Activated CD4-positive, alpha-beta T cell treated with anti-CD3 and anti-CD28 coated beads for 36 hours (primary cell): ENCODE measurements at regions not wholly inside any gene's neighbourhood (a gene's known extent, or its start where the extent isn't known, plus 50 kb on each side); places are given as distances from the start of the nearest gene placed in this dataset.

Source experiments
- ATAC-seq: fragments of 200-7000 bp; cut with Tn5 transposase; one replicate; pipeline ENCODE4 v1.10.0; 2021; ENCODE audit warnings: mild to moderate bottlenecking, moderate library complexity
- CTCF ChIA-PET: fragments of 350-600 bp; sonication (Branson Sonifier 250); formaldehyde crosslinking; loops from one replicate; lab custom pipeline; 2021; ENCODE audit warnings: antibody characterized with exemption; lab: Charles Lee
- POLR2A ChIA-PET: fragments of 350-600 bp; sonication (Branson Sonifier 250); formaldehyde crosslinking; loops from one replicate; lab custom pipeline; 2021; ENCODE audit warnings: antibody characterized with exemption, inconsistent platforms; lab: Charles Lee
- DNase-seq: peaks from one replicate; pipeline ENCODE4 v3.0.0-alpha.2; 2020
- H3K27ac Mint-ChIP-seq: one replicate; pipeline ENCODE4 v1.8.0; 2021; ENCODE audit warnings: mixed read lengths
- H3K27me3 Mint-ChIP-seq: one replicate; pipeline ENCODE4 v1.8.0; 2021; ENCODE audit warnings: mixed read lengths
- H3K36me3 Mint-ChIP-seq: one replicate; pipeline ENCODE4 v1.8.0; 2021; ENCODE audit warnings: low read depth, mixed read lengths
- H3K4me1 Mint-ChIP-seq: one replicate; pipeline ENCODE4 v1.8.0; 2021; ENCODE audit warnings: mixed read lengths
- H3K4me3 Mint-ChIP-seq: one replicate; pipeline ENCODE4 v1.8.0; 2021; ENCODE audit warnings: mild to moderate bottlenecking, moderate library complexity, mixed read lengths
- H3K9me3 Mint-ChIP-seq: one replicate; pipeline ENCODE4 v1.8.0; 2021; ENCODE audit warnings: low read depth, mixed read lengths
- intact Hi-C, 2 experiments: fragments of 100-400 bp; cut with DNase I in 1 of 2; cut with micrococcal nuclease in 1 of 2; formaldehyde crosslinking; loops; one replicate each; pipeline versions ENCODE4 v1.14.2 to v1.15.1; 2022 to 2024; cut with DNase I, micrococcal nuclease

DNA sequence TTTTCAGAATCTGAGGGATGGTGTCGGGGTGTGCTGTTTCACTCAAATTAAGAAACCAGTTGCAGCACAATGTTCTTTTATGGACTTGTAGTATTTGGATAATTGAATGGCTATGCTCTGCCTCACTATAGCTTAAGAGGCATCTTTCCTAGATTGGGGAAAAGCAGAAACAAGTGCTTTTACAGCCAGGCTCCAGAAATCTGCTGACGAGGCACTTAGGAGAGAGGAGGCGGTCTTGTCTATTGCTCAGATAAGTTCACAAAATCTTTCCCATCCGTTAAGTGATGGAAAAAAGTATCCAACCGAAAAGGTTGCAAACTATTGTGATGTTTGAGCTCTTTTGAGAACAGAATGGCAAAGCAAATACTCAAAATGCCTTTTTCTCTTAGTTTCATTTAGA, 336.1 kb upstream of the RARB start:
- Mint-ChIP-seq H3K9me3 (no peaks in the 10 kb centered on the region), H3K4me3 (no peak overlapping the region), H3K27ac (no peak overlapping the region), H3K4me1 (no peaks in the 10 kb centered on the region), H3K36me3 (no peaks in the 10 kb centered on the region), H3K27me3 (no peaks in the 10 kb centered on the region)
- ATAC-seq (no peak), DNase-seq (no peak)
- intact Hi-C loops: no loop called here
- POLR2A ChIA-PET: no interaction called here
- CTCF ChIA-PET: no interaction called here

DNA sequence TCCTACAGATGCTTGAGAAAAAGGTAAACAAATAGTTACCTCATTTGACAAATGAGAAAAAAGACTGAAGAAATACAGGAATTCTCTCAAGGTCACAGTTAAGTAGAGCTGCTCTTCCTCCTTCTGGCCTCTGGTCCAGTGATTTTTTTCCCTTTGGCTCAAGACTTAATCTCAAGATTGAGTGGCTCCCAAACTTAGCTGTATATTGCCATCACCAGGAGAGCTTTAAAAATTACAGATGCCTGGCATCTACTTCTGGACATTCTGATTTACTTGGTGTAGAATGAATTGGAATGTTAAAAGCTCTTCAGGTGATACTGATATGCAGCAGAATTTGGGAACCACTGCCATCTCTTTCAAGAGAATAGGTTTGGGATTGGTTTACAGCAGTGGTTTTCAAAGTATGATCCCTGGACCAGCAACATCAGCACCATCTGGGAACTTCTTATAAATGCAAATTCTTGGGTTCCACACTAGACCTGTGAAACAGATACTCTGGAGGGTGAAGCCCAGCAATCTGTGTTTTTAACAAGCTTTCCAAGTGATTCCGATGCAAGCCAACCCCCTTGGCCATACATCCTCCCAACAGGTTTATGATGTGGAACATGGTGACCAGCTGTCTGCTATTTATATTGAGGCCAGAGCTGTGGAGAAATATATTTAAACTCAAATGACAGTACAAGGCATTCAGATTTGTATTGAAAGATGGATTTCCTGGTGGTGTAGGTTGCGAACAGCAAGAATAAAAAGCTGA, 333.0 kb upstream of the RARB start:
- Mint-ChIP-seq H3K4me3 (no peak overlapping the region), H3K9me3 (no peaks in the 10 kb centered on the region), H3K27me3 (no peaks in the 10 kb centered on the region), H3K36me3 (no peaks in the 10 kb centered on the region), H3K4me1 (no peaks in the 10 kb centered on the region), H3K27ac (no peak overlapping the region)
- DNase-seq (no peak), ATAC-seq (no peak)
- intact Hi-C loops: no loop called here
- ChIA-PET CTCF (interaction anchor here (0.5 kb wide), 1 partner anchor 18 kb away, joined by 3 read pairs; no protein-coding TSS in a partner anchor), POLR2A (interaction anchor here (0.6 kb wide), 1 partner anchor 44 kb away, joined by 4 read pairs; no protein-coding TSS in a partner anchor)

GRCh38 chr3:25096536-25096935, 331.5 kb upstream of the RARB start:
- H3K36me3 Mint-ChIP-seq: no peaks in the 10 kb centered on the region
- H3K27me3 Mint-ChIP-seq: no peaks in the 10 kb centered on the region
- ATAC-seq (no peak), DNase-seq (no peak)
- no peak overlapping the region for H3K27ac Mint-ChIP-seq
- intact Hi-C loops: no loop called here
- ChIA-PET CTCF (no interaction called here), POLR2A (no interaction called here)
- H3K4me1 Mint-ChIP-seq: no peaks in the 10 kb centered on the region
- no peak overlapping the region for H3K4me3 Mint-ChIP-seq
- H3K9me3 Mint-ChIP-seq: no peaks in the 10 kb centered on the region

DNA sequence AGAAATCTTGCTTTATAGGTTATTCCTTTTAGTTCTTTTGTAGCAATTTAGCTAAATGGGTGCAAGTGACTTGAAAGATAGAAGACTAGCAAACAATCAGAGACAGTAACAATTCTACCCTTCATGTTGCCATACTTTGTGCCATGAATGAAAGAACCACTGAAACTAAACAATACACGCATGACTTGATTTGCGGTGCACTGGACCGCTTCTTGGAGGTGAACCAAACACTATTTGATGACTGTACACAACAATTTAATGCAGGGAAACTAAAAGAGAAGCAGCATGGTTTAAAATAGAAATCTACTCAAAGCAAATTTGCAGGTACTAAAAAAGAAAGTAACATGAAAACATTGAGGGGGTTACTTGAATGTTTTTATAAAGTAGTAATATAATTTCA, 331.0 kb upstream of the RARB start:
- ChIA-PET CTCF (no interaction called here), POLR2A (no interaction called here)
- Mint-ChIP-seq H3K4me1 (no peaks in the 10 kb centered on the region), H3K36me3 (no peaks in the 10 kb centered on the region), H3K9me3 (no peaks in the 10 kb centered on the region), H3K27me3 (no peaks in the 10 kb centered on the region), H3K27ac (no peak overlapping the region), H3K4me3 (no peak overlapping the region)
- DNase-seq (no peak), ATAC-seq (no peak)
- intact Hi-C loops: no loop called here

DNA sequence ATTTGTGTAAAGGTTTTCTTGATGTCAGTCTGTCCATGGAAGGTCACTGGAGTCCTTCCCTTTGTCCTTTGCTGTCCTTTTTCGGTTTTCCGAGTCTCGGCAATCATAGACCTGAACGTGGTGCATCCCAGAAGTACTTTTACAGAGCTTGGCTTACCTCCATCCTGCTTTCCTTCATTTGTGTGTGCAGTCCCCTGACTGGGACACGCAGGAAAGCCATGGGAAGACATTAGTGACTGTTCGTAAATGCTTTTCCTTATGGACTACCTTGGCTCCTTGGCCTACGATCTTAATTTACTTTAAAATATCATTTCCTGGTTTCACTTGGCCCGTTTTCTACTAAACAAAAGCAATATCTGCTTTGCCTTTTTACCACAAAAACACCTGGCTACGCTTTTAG, 328.4 kb upstream of the RARB start:
- no peak overlapping the region for H3K4me3 Mint-ChIP-seq
- H3K9me3 Mint-ChIP-seq: no peaks in the 10 kb centered on the region
- ATAC-seq: no peak
- no peak for DNase-seq
- no peaks in the 10 kb centered on the region for H3K27me3 Mint-ChIP-seq
- intact Hi-C loops: no loop called here
- ChIA-PET POLR2A (no interaction called here), CTCF (no interaction called here)
- H3K4me1 Mint-ChIP-seq: no peaks in the 10 kb centered on the region
- no peaks in the 10 kb centered on the region for H3K36me3 Mint-ChIP-seq
- H3K27ac Mint-ChIP-seq: no peak overlapping the region

- H3K4me3 Mint-ChIP-seq: no peak overlapping the region
- CTCF ChIA-PET: no interaction called here
- H3K9me3 Mint-ChIP-seq: no peaks in the 10 kb centered on the region
- DNase-seq: no peak
- no peaks in the 10 kb centered on the region for H3K27me3 Mint-ChIP-seq
- no peaks in the 10 kb centered on the region for H3K36me3 Mint-ChIP-seq
- no peak overlapping the region for H3K27ac Mint-ChIP-seq
- POLR2A ChIA-PET: no interaction called here
- H3K4me1 Mint-ChIP-seq: no peaks in the 10 kb centered on the region
- intact Hi-C loops: no loop called here
- no peak for ATAC-seq
Observed at GRCh38 chr3:25103391-25103790, 324.7 kb upstream of the RARB start.

DNA sequence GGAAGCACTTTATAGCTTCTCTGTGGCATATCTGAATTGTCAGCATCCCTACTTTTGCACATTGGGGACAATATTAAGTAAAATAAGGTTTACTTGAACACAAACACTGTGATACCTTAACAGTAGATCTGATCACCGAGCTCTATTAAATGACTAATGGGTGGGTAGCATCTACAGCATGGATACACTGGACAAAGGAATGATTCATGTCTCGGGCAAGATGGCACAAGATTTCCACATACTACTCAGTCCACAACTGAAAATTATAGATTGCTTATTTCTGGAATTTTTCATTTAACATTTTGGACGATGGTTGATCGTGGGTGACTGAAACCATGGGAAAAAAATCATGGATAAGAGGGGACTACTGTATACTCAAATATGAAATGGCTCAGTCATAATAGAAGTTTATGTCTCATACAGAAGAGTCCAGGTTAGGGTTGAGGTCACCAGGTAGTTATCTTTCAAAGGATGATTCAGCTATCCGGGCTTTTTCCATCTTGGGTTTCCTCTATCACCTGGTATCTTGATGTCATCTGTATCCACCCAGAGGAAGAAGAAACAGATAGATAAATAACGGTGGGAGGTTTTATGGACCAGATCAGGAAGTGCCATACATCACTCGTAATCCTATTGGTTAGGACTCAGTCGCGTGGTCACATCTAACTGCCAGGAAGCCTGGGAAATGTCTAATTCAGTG, 320.0 kb upstream of the RARB start:
- Mint-ChIP-seq H3K36me3 (no peaks in the 10 kb centered on the region), H3K27me3 (no peaks in the 10 kb centered on the region), H3K4me3 (no peak overlapping the region), H3K9me3 (no peaks in the 10 kb centered on the region), H3K27ac (no peak overlapping the region), H3K4me1 (no peaks in the 10 kb centered on the region)
- intact Hi-C loops: no loop called here
- ChIA-PET CTCF (no interaction called here), POLR2A (no interaction called here)
- no peak for DNase-seq
- no peak for ATAC-seq

DNA sequence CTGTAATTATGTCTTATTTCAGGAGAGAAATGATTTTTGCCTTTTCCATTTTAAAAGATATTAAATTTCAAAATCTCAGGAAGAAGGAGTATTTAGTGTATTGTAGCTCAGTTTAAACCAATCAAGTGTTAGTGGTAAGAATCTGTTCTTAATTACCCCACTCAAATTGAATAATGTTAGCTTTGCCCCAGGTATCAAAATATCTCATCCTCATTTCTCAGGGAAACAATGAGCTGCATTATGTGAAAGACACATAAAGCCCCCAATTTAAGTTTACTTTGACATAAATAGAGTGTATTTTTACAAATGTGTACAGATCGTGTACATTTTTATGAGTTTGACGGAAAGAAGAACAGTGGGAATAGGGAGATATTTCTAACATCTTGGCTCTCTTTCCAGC, 317.4 kb upstream of the RARB start:
- no peak overlapping the region for H3K27ac Mint-ChIP-seq
- ATAC-seq (no peak), DNase-seq (no peak)
- H3K4me1 Mint-ChIP-seq: no peaks in the 10 kb centered on the region
- ChIA-PET CTCF (no interaction called here), POLR2A (no interaction called here)
- H3K4me3 Mint-ChIP-seq: no peak overlapping the region
- H3K9me3 Mint-ChIP-seq: no peaks in the 10 kb centered on the region
- no peaks in the 10 kb centered on the region for H3K36me3 Mint-ChIP-seq
- H3K27me3 Mint-ChIP-seq: no peaks in the 10 kb centered on the region
- intact Hi-C loops: no loop called here

- H3K4me1 Mint-ChIP-seq: no peaks in the 10 kb centered on the region
- ATAC-seq: no peak
- intact Hi-C loops: no loop called here
Observed at GRCh38 chr3:25113891-25114290, 314.2 kb upstream of the RARB start.

GRCh38 chr3:25114532-25114931, 313.5 kb upstream of the RARB start:
- H3K4me1 Mint-ChIP-seq: no peaks in the 10 kb centered on the region
- no peaks in the 10 kb centered on the region for H3K27me3 Mint-ChIP-seq
- no peaks in the 10 kb centered on the region for H3K36me3 Mint-ChIP-seq
- ATAC-seq (no peak), DNase-seq (no peak)
- intact Hi-C loops: no loop called here
- ChIA-PET CTCF (interaction anchor here (0.7 kb wide), 1 partner anchor 81 kb away, joined by 3 read pairs; no protein-coding TSS in a partner anchor), POLR2A (no interaction called here)
- H3K27ac Mint-ChIP-seq: no peak overlapping the region
- no peaks in the 10 kb centered on the region for H3K9me3 Mint-ChIP-seq
- H3K4me3 Mint-ChIP-seq: no peak overlapping the region

More at GRCh38 chr3:25113891-25114290, 314.2 kb upstream of the RARB start:
- CTCF ChIA-PET: no interaction called here
- POLR2A ChIA-PET: no interaction called here
- no peak for DNase-seq
- H3K27me3 Mint-ChIP-seq: no peaks in the 10 kb centered on the region
- H3K4me3 Mint-ChIP-seq: no peak overlapping the region
- H3K9me3 Mint-ChIP-seq: no peaks in the 10 kb centered on the region
- H3K27ac Mint-ChIP-seq: no peak overlapping the region
- no peaks in the 10 kb centered on the region for H3K36me3 Mint-ChIP-seq

- no peak for ATAC-seq
- Mint-ChIP-seq H3K4me3 (no peak overlapping the region), H3K9me3 (no peaks in the 10 kb centered on the region), H3K27me3 (no peaks in the 10 kb centered on the region), H3K36me3 (no peaks in the 10 kb centered on the region), H3K27ac (no peak overlapping the region), H3K4me1 (no peaks in the 10 kb centered on the region)
- POLR2A ChIA-PET: no interaction called here
- intact Hi-C loops: no loop called here
- no peak for DNase-seq
- CTCF ChIA-PET: no interaction called here
Observed at GRCh38 chr3:25117005-25117593, 311.0 kb upstream of the RARB start.

DNA sequence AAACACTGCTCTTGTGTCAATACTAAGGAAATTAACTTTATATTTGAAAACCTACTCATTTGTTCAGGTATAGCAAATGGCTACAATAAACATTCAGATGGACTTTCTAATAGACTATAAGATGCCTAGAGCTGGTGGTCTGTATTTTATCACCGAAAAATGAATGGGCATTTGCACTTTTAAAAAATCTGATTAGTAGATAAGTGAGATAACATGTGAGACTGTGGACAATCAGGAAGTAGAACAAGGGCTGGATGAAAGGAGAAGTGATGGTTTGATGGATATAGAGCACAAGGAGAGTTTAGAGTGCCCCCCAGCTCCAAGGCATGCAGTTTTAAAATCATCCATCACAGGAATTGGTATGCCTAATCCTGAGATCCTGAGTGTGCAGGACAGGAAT, 308.4 kb upstream of the RARB start:
- ChIA-PET POLR2A (no interaction called here), CTCF (interaction anchor here (0.6 kb wide), 1 partner anchor 554 kb away, joined by 3 read pairs; no protein-coding TSS in a partner anchor)
- H3K27ac Mint-ChIP-seq: no peak overlapping the region
- H3K27me3 Mint-ChIP-seq: no peaks in the 10 kb centered on the region
- H3K36me3 Mint-ChIP-seq: no peaks in the 10 kb centered on the region
- intact Hi-C loops: no loop called here
- no peaks in the 10 kb centered on the region for H3K9me3 Mint-ChIP-seq
- H3K4me3 Mint-ChIP-seq: no peak overlapping the region
- DNase-seq: no peak
- H3K4me1 Mint-ChIP-seq: no peaks in the 10 kb centered on the region
- ATAC-seq: no peak
